Endodermal cell (in vitro differentiated cells): ENCODE measurements at regions not wholly inside any gene's neighbourhood (a gene's known extent, or its start where the extent isn't known, plus 50 kb on each side); places are given as distances from the start of the nearest gene placed in this dataset.

ENCODE experiments used
- DNase-seq: peaks from one replicate; pipeline ENCODE4 v3.0.0-alpha.2; 2017
- H3K27ac ChIP-seq: 2 replicates; pipeline ENCODE4 v1.5.1; 2013; ENCODE audit warnings: mild to moderate bottlenecking, low read depth, low read length, moderate library complexity
- H3K27me3 ChIP-seq: 2 replicates; pipeline ENCODE4 v1.6.1; 2013; ENCODE audit warnings: mild to moderate bottlenecking, low read length, moderate library complexity; ENCODE audit not compliant: insufficient read depth, control insufficient read depth, poor library complexity, severe bottlenecking
- H3K36me3 ChIP-seq: 2 replicates; pipeline ENCODE4 v1.7.0; 2013; ENCODE audit warnings: mild to moderate bottlenecking, low read length, moderate library complexity; ENCODE audit not compliant: control insufficient read depth, insufficient read depth
- H3K4me1 ChIP-seq: one replicate; pipeline ENCODE4 v1.7.0; 2013; ENCODE audit warnings: low read length; ENCODE audit not compliant: control insufficient read depth, insufficient read depth
- H3K4me3 ChIP-seq: 2 replicates; pipeline ENCODE4 v1.5.1; 2013; ENCODE audit warnings: mild to moderate bottlenecking, low read length, moderate library complexity
- H3K9ac ChIP-seq: 2 replicates; pipeline ENCODE4 v1.6.1; 2013; ENCODE audit warnings: mild to moderate bottlenecking, low read length, moderate library complexity; ENCODE audit not compliant: poor library complexity, severe bottlenecking; ENCODE audit errors: extremely low read depth
- H3K9me3 ChIP-seq: 2 replicates; pipeline ENCODE4 v1.6.1; 2013; ENCODE audit warnings: mild to moderate bottlenecking, low read length, moderate library complexity; ENCODE audit not compliant: control insufficient read depth
- H3K27ac Mint-ChIP-seq: 2 replicates; pipeline ENCODE4 v1.8.0; 2020; ENCODE audit warnings: mixed read lengths
- H3K27me3 Mint-ChIP-seq: 2 replicates; pipeline ENCODE4 v1.8.0; 2021; ENCODE audit warnings: mild to moderate bottlenecking, mixed read lengths; ENCODE audit not compliant: insufficient read depth
- H3K36me3 Mint-ChIP-seq: 2 replicates; pipeline ENCODE4 v1.8.0; 2020; ENCODE audit warnings: low read depth, mixed read lengths
- H3K4me1 Mint-ChIP-seq: 2 replicates; pipeline ENCODE4 v1.8.0; 2020; ENCODE audit warnings: mixed read lengths
- H3K4me3 Mint-ChIP-seq: 2 replicates; pipeline ENCODE4 v1.8.0; 2020; ENCODE audit warnings: mild to moderate bottlenecking, moderate library complexity, mixed read lengths
- H3K9me3 Mint-ChIP-seq: 2 replicates; pipeline ENCODE4 v1.8.0; 2020; ENCODE audit warnings: mild to moderate bottlenecking, mixed read lengths
- CTCF ChIP-seq: fragments of 200-600 bp; sonication (generic); conservative IDR thresholded peaks from 2 replicates; pipeline ENCODE4 v1.5.0; 2021; ENCODE audit warnings: antibody characterized with exemption, mild to moderate bottlenecking
- WGBS, 2 experiments: methylation state at CpG; one replicate each; pipeline versions ENCODE4 v1.1.5 to v1.1.7; 2013; ENCODE audit warnings: missing lambda C conversion rate in 2 of 2, mixed read lengths in 1 of 2; ENCODE audit not compliant: insufficient coverage in 1 of 2, insufficient read length in 1 of 2; 5-methylcytosine and 5-hydroxymethylcytosine counted together

DNA sequence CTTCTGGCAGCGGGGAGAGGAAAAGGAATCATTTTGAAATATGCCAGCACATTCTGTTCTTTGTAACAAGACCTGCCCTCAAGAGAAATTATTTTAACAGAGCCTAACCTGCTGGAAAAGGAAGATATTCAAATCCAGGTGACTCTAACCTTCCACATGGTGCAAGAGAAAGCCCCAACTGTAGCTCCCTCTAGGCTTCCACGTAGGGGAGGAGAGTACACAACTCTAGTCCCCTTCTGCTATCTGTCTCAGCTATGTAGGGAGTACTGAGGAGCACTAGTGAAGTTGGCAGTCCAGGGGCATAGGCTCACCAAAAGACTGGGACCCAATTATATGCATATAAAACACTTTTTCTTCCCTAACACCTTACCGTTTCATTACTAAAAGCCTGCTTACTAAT, 82.2 kb upstream of the SIX3 start:
- Mint-ChIP-seq H3K27ac (no peak overlapping the region), H3K9me3 (peaks cover 11% of the 10 kb centered on the region), H3K4me1 (no peaks in the 10 kb centered on the region), H3K27me3 (peaks cover 20% of the 10 kb centered on the region), H3K4me3 (no peak overlapping the region), H3K36me3 (no peaks in the 10 kb centered on the region)
- 57 to 77% methylated on average over 2 to 3 of the region's 3 CpGs for WGBS, 2 experiments
- Histone ChIP-seq H3K27ac (no peak overlapping the region), H3K4me3 (no peak overlapping the region), H3K4me1 (no peaks in the 10 kb centered on the region), H3K9me3 (peaks cover 12% of the 10 kb centered on the region), H3K36me3 (no peaks in the 10 kb centered on the region), H3K27me3 (no peaks in the 10 kb centered on the region), H3K9ac (no peak overlapping the region)
- no peak for TF ChIP-seq CTCF
- DNase-seq = no peak

GRCh38 chr2:44866152-44866551, 75.3 kb upstream of the SIX3 start:
- no peak for DNase-seq
- H3K4me3 ChIP-seq = no peak overlapping the region
- no peak overlapping the region for H3K9ac ChIP-seq
- no peaks in the 10 kb centered on the region for H3K9me3 ChIP-seq
- H3K4me1 ChIP-seq = no peaks in the 10 kb centered on the region
- TF ChIP-seq CTCF = no peak
- H3K27ac ChIP-seq = no peak overlapping the region
- no peak overlapping the region for H3K27ac Mint-ChIP-seq
- H3K27me3 Mint-ChIP-seq = peaks cover 37% of the 10 kb centered on the region
- H3K36me3 ChIP-seq = no peaks in the 10 kb centered on the region
- peaks cover 5% of the 10 kb centered on the region for H3K27me3 ChIP-seq
- H3K4me3 Mint-ChIP-seq = no peak overlapping the region
- peaks cover 10% of the 10 kb centered on the region for H3K4me1 Mint-ChIP-seq
- H3K36me3 Mint-ChIP-seq = no peaks in the 10 kb centered on the region
- H3K9me3 Mint-ChIP-seq = no peaks in the 10 kb centered on the region
- 100% methylated on average over 1 of the region's 1 CpG; no CpG with 5 or more reads in 1 of the 2 experiments for WGBS, 2 experiments

GRCh38 chr2:44869761-44870160, 71.7 kb upstream of the SIX3 start:
- H3K27me3 Mint-ChIP-seq = peaks cover 34% of the 10 kb centered on the region
- no peak for TF ChIP-seq CTCF
- no peak overlapping the region for H3K27ac Mint-ChIP-seq
- H3K4me1 Mint-ChIP-seq = peaks cover 10% of the 10 kb centered on the region
- Histone ChIP-seq H3K9ac (no peak overlapping the region), H3K4me1 (no peaks in the 10 kb centered on the region), H3K9me3 (peaks cover 4% of the 10 kb centered on the region), H3K4me3 (no peak overlapping the region), H3K36me3 (no peaks in the 10 kb centered on the region), H3K27me3 (peaks cover 5% of the 10 kb centered on the region), H3K27ac (no peak overlapping the region)
- H3K36me3 Mint-ChIP-seq = no peaks in the 10 kb centered on the region
- H3K4me3 Mint-ChIP-seq = no peak overlapping the region
- DNase-seq = no peak
- 80 to 83% methylated on average over 5 of the region's 5 CpGs for WGBS, 2 experiments
- H3K9me3 Mint-ChIP-seq = peaks cover 6% of the 10 kb centered on the region
